Right lobe of liver (tissue), 6 donors: ENCODE measurements at regions not wholly inside any gene's neighbourhood (a gene's known extent, or its start where the extent isn't known, plus 50 kb on each side); places are given as distances from the start of the nearest gene placed in this dataset.
"Not testable (repeated sequence)": the region's sequence is repeated elsewhere in the genome, so short reads cannot be mapped to it uniquely, and the experiment has no call there.

Experiments
- ATAC-seq, 4 donors: fragments of 200-7000 bp; cut with Tn5 transposase; one replicate each; pipeline ENCODE4 v1.9.1; 2020; ENCODE audit warnings: mild to moderate bottlenecking in 4 of 4, moderate library complexity in 4 of 4
- DNase-seq, 3 donors: peaks; one replicate each; pipeline ENCODE4 v3.0.0-alpha.2; 2020
- H3K27ac ChIP-seq, 3 donors: fragments of 200-600 bp; one replicate each; pipeline ENCODE4 v1.8.0; 2022
- H3K27me3 ChIP-seq, 2 donors: fragments of 200-600 bp; one replicate each; pipeline ENCODE4 v1.8.0; 2022
- H3K36me3 ChIP-seq, 4 donors: fragments of 200-600 bp; sonication (generic) in 1 of 4; one replicate each; pipeline versions ENCODE4 v1.5.1 to v1.8.0; 2017 to 2022; ENCODE audit warnings: control low read depth in 1 of 4
- H3K4me1 ChIP-seq, 4 donors: fragments of 200-600 bp; sonication (generic) in 1 of 4; one replicate each; pipeline versions ENCODE4 v1.5.1 to v1.8.0; 2017 to 2022; ENCODE audit warnings: control low read depth in 1 of 4
- H3K4me3 ChIP-seq, 3 donors: fragments of 200-600 bp; one replicate each; pipeline ENCODE4 v1.8.0; 2022
- H3K9me3 ChIP-seq, 4 donors: fragments of 200-600 bp; sonication (generic) in 1 of 4; one replicate each; pipeline versions ENCODE4 v1.5.1 to v1.8.0; 2017 to 2022; ENCODE audit warnings: control low read depth in 1 of 4
- POLR2A ChIP-seq: fragments of 450-650 bp; IDR thresholded peaks from one replicate; pipeline ENCODE4 v1.6.1; 2017; ENCODE audit warnings: antibody characterized with exemption, mild to moderate bottlenecking
- WGBS: methylation state at CpG from one replicate; pipeline ENCODE4 v1.1.6; 2018; ENCODE audit warnings: low coverage, low lambda C conversion rate; ENCODE audit not compliant: insufficient coverage; ENCODE audit errors: missing lambda C conversion rate; 5-methylcytosine and 5-hydroxymethylcytosine counted together
- intact Hi-C, 2 donors: fragments of 100-400 bp; cut with DNase I; formaldehyde crosslinking; loops; one replicate each; pipeline versions ENCODE4 v1.11.2 to v1.14.1; 2022
- TF ChIP-seq, protein P1 (sequence below), 4 donors: fragments of 200-600 bp in 3 of 4; fragments of 450-650 bp in 1 of 4; IDR thresholded peaks; one replicate each; pipeline versions ENCODE4 v1.5.1 to v1.8.0; 2016 to 2022; ENCODE audit warnings: antibody characterized with exemption in 4 of 4, mild to moderate bottlenecking in 2 of 4
- donor health status: DM: no; HTN: yes; CAD: no.
- donor health status: DM: no; HTN: no; CAD: no.
- donor health status: DM: no; HTN: no; CAD: no.
- donor health status: DM: no; HTN: yes; CAD: no.
- donor health status: DM: no; HTN: yes; CAD: no.

DNA sequence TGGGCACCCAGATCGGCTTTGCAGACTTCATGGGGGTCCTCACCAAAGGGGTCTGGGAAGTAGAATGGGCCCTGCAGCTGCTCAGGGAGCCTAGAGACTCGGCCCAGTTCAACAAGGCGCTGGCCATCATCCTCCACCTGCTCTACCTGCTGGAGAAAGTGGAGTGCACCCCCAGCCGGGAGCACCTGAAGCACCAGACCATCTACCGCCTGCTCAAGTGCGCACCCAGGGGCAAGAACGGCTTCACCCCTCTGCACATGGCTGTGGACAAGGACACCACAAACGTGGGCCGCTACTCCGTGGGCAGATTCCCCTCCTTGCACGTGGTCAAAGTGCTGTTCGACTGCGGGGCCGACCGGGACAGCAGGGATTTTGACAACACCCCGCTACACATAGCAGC is 515.0 kb downstream of the TUBA3C start:
- whole genome bisulfite sequencing, result no CpG with 5 or more reads among the region's 16 CpGs

DNA sequence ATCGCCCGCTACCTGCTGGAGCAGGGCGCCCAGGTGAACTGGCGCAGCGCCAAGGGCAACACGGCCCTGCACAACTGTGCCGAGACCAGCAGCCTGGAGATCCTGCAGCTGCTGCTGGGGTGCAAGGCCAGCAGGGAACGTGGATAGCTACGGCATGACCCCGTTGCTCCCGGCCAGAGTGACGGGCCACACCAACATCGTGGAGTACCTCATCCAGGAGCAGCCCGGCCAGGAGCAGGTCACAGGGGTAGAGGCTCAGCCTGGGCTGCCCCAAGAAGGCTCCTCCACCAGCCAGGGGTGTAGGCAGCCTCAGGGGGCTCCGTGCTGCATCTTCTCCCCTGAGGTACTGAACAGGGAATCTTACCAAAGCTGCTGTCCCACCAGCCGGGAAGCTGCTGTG is 515.9 kb downstream of the TUBA3C start:
- H3K36me3 ChIP-seq, H3K27ac ChIP-seq, DNase-seq, H3K9me3 ChIP-seq, ATAC-seq, H3K4me3 ChIP-seq, H3K4me1 ChIP-seq, intact Hi-C loops, H3K27me3 ChIP-seq: not testable (repeated sequence)
- 20% methylated on average over 1 of the region's 16 CpGs for WGBS

More for the DNA sequence above, 515.0 kb downstream of the TUBA3C start:
- intact Hi-C loops, H3K27ac ChIP-seq, H3K4me1 ChIP-seq, DNase-seq, H3K36me3 ChIP-seq, H3K9me3 ChIP-seq, H3K4me3 ChIP-seq, ATAC-seq, H3K27me3 ChIP-seq: not testable (repeated sequence)

DNA sequence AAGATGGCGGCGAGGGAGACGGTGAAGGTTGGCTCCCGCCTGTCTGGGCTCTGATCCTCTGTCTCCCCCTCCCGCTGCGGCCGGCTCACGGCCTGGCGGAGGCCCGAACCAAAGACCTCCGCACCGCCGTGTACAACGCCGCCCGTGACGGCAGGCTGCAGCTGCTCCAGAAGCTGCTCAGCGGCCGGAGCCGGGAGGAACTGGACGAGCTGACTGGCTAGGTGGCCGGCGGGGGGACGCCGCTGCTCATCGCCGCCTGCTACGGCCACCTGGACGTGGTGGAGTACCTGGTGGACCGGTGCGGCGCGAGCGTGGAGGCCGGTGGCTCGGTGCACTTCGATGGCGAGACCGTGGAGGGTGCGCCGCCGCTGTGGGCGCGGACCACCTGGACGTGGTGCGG is 516.5 kb downstream of the TUBA3C start:
- H3K27me3 ChIP-seq, H3K9me3 ChIP-seq, intact Hi-C loops, H3K27ac ChIP-seq, H3K4me3 ChIP-seq, H3K4me1 ChIP-seq, DNase-seq, ATAC-seq, H3K36me3 ChIP-seq: not testable (repeated sequence)
- WGBS, result 90% methylated on average over 16 of the region's 46 CpGs

DNA sequence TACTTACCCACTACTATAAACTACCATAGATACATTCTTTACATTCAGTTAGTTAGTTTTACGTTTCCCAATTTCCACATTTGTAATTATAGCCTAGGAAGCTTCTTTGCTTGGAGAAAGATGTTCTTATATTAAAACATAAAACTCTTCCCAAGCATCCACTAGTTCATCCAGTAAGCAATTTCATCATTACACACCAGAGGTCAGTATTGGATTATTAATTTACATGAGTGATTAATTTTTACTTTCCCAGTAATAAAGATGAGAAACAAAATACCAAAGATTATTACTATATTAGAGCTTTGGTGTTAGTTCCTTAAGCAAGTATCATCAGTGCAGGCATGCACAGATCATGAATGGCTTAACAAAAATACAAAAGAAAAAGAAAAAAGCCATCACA is 518.4 kb downstream of the TUBA3C start:
- DNase-seq, H3K4me1 ChIP-seq, H3K4me3 ChIP-seq, H3K27ac ChIP-seq, intact Hi-C loops, H3K36me3 ChIP-seq, ATAC-seq, H3K9me3 ChIP-seq, H3K27me3 ChIP-seq: not testable (repeated sequence)
- TF ChIP-seq, protein P1, sequence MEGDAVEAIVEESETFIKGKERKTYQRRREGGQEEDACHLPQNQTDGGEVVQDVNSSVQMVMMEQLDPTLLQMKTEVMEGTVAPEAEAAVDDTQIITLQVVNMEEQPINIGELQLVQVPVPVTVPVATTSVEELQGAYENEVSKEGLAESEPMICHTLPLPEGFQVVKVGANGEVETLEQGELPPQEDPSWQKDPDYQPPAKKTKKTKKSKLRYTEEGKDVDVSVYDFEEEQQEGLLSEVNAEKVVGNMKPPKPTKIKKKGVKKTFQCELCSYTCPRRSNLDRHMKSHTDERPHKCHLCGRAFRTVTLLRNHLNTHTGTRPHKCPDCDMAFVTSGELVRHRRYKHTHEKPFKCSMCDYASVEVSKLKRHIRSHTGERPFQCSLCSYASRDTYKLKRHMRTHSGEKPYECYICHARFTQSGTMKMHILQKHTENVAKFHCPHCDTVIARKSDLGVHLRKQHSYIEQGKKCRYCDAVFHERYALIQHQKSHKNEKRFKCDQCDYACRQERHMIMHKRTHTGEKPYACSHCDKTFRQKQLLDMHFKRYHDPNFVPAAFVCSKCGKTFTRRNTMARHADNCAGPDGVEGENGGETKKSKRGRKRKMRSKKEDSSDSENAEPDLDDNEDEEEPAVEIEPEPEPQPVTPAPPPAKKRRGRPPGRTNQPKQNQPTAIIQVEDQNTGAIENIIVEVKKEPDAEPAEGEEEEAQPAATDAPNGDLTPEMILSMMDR (IDR thresholded peaks at IDR 0.05), result peak; percentile 28 to 37 (median 34)
- WGBS, result no CpG with 5 or more reads among the region's 1 CpG

DNA sequence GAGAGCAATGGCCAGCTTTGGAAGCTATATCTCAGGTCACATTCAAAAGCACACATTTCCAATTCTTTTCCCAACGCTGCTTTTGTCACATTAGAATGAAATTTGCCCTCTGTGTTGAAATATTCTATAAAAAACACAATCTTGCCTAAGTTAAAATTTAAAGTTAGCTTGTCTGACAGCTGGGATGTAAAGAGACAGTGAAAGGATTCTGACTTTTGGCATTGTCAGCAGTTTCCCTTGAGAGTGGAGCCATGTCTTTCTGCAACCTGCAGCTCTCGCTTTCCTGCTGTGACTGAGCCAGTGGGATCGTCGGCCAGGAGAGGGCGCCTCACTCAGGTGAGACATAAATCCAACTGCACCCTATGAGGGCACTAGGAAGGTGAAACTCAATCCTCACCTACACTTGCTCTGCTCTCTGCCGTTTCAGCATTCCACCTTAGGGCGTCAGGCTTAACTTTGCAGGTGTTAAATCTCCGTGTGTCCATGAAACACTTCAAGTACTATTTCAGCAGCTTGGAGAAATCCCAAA is 537.9 kb downstream of the TUBA3C start:
- 25% methylated on average over 6 of the region's 8 CpGs for WGBS
- peak; percentile 57 to 69 (median 64) for DNase-seq
- not testable (repeated sequence) for ATAC-seq

DNA sequence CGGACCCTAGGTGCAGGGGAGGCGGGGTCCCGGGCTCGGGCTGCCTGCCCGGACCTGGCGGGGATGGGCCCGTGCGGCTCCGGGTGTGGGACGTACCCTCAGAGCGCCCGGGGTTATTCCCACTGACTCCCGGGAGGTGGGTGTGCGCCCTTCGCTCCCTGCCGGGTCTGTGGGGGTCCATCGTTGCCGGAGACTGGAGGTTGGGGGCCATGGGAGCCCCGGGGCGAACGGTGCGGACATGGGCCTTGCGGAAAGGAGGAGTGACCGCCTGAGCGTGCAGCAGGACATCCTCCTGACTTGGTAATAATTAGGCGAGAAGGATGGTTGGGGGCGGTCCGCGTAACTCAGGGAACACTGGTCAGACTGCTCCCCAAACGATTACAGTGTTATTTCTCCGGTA is 552.7 kb downstream of the TUBA3C start:
- intact Hi-C loops, DNase-seq, ATAC-seq, H3K36me3 ChIP-seq, H3K27ac ChIP-seq, H3K4me1 ChIP-seq, H3K4me3 ChIP-seq, H3K27me3 ChIP-seq, H3K9me3 ChIP-seq: not testable (repeated sequence)
- 82% methylated on average over 5 of the region's 31 CpGs for WGBS

More for the DNA sequence above, 537.9 kb downstream of the TUBA3C start:
- H3K4me3 ChIP-seq, H3K9me3 ChIP-seq, intact Hi-C loops, H3K4me1 ChIP-seq, H3K36me3 ChIP-seq, H3K27ac ChIP-seq, H3K27me3 ChIP-seq: not testable (repeated sequence)
- TF ChIP-seq, protein P1 (IDR thresholded peaks at IDR 0.05), result peak; percentile 24 to 59 (median 34)

DNA sequence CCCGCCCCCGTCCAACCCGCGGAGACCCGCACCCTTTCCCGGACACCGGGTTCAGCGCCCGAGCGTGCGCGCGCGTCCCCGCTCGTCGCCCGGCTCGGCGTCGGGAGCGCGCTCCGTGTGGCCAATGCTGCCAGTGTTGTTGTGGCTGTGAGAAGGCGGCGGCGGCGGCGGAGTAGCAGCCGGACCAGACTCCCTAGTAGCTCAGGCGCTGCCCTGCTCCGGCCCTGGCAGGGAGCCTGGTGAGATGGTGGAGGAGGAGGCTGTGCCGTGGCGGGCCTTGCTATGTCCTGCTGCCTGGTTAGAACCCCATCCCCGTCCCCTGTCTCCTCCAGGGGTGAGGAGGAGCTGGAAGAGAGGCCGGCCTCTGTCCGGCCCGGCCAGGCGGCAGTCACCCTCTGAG is 553.2 kb downstream of the TUBA3C start:
- intact Hi-C loops, result no loop called here
- Histone ChIP-seq H3K9me3 (no peaks in the 10 kb centered on the region), H3K36me3 (no peaks in the 10 kb centered on the region), H3K4me1 (no peaks in the 10 kb centered on the region), H3K4me3 (no peak overlapping the region), H3K27ac (no peak overlapping the region), H3K27me3 (no peaks in the 10 kb centered on the region)
- ATAC-seq (no peak), DNase-seq (peak in 2 of 3 donors; percentile 50 to 63)
- no peak for TF ChIP-seq POLR2A
- TF ChIP-seq, protein P1 (IDR thresholded peaks at IDR 0.05), result no peak
- 64% methylated on average over 11 of the region's 39 CpGs for WGBS

DNA sequence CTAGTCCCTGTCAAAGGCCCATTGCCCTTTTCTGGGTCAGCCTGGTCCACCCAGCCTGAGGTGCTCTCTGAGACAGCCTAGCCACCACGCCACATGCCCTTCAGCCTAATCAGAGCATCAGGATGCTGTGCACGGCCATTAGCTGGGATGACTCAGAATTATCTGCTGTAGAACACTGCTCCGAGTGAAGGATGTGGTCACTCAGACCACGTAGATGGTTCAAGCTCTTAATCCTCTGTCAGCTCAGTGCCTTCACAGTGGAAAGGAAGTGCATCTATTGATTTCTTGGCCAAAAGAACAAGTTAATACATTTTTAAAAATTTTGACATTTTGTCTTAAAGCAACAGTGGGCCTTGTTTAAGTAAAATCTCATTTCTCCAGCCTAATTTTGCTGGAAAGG is 557.6 kb downstream of the TUBA3C start:
- ATAC-seq, H3K36me3 ChIP-seq, H3K27me3 ChIP-seq, intact Hi-C loops, H3K27ac ChIP-seq, DNase-seq, H3K4me1 ChIP-seq, H3K9me3 ChIP-seq, H3K4me3 ChIP-seq: not testable (repeated sequence)
- no CpG with 5 or more reads among the region's 4 CpGs for WGBS

DNA sequence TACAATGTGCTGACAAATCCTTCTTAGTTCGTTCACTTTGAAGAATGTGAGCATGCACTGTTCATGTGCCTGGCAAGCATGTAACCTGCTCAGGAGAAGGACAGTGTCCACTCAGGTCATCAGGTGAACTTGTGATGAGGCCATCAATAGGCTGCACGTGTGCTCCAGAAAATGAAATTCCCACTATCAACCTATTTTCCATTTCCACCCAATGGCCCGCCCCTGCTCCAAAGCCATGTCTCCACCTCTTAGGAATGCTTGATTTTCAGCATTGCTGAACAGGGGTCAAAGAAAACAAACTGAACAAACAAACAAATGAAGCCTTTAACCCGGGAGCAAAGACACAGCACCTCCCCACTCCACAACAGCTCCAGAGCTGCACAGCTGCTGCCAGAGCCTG is 563.2 kb downstream of the TUBA3C start:
- H3K4me3 ChIP-seq, H3K9me3 ChIP-seq, H3K27me3 ChIP-seq, intact Hi-C loops, H3K36me3 ChIP-seq, H3K4me1 ChIP-seq: not testable (repeated sequence)
- DNase-seq (peak; percentile 23 to 83 (median 65)), ATAC-seq (peak in 2 of 4 donors; percentile 49 to 50)
- WGBS, result 23% methylated on average over 3 of the region's 4 CpGs
- peak overlapping the region in 1 of 3 donors; percentile 35 for H3K27ac ChIP-seq
